ENCODE measurements at regions not wholly inside any gene's neighbourhood (a gene's known extent, or its start where the extent isn't known, plus 50 kb on each side); places are given as distances from the start of the nearest gene placed in this dataset.
"Not testable (repeated sequence)": the region's sequence is repeated elsewhere in the genome, so short reads cannot be mapped to it uniquely, and the experiment has no call there.

- no peak for DNase-seq
- H3K4me3 ChIP-seq (replicated peaks in 1 of 3): no peak overlapping the region
- no peak overlapping the region for H3K27ac ChIP-seq
- intact Hi-C loops (cut with DNase I): no loop called here
- H3K9me3 ChIP-seq: no peaks in the 10 kb centered on the region
- WGBS, 2 donors: 67% methylated on average over 4 of the region's 4 CpGs
- TF ChIP-seq POLR2A (IDR thresholded peaks at IDR 0.05) (no peak), CTCF (IDR thresholded peaks at IDR 0.05) (no peak)
- no peaks in the 10 kb centered on the region for H3K27me3 ChIP-seq
- H3K36me3 ChIP-seq: no peaks in the 10 kb centered on the region
- H3K4me1 ChIP-seq: no peaks in the 10 kb centered on the region
These were observed 261.3 kb upstream of the CHRM3 start for GRCh38 chr1:239125027-239125426.

- intact Hi-C loops (cut with DNase I): no loop called here
- WGBS, 2 donors: 73 to 82% methylated on average over 4 of the region's 4 CpGs
- H3K4me1 ChIP-seq: no peaks in the 10 kb centered on the region
These were observed 263.1 kb upstream of the CHRM3 start for GRCh38 chr1:239123260-239123659.

GRCh38 chr1:239112101-239112935 is 274.1 kb upstream of the CHRM3 start:
- WGBS, 2 donors: 72 to 77% methylated on average over 5 of the region's 5 CpGs
- DNase-seq: no peak

More at GRCh38 chr1:239123260-239123659, 263.1 kb upstream of the CHRM3 start:
- TF ChIP-seq CTCF (IDR thresholded peaks at IDR 0.05) (no peak), POLR2A (IDR thresholded peaks at IDR 0.05) (no peak)
- H3K9me3 ChIP-seq: no peaks in the 10 kb centered on the region
- no peaks in the 10 kb centered on the region for H3K27me3 ChIP-seq
- H3K36me3 ChIP-seq: no peaks in the 10 kb centered on the region
- H3K4me3 ChIP-seq (replicated peaks in 1 of 3): no peak overlapping the region
- no peak overlapping the region for H3K27ac ChIP-seq
- no peak for DNase-seq

DNA sequence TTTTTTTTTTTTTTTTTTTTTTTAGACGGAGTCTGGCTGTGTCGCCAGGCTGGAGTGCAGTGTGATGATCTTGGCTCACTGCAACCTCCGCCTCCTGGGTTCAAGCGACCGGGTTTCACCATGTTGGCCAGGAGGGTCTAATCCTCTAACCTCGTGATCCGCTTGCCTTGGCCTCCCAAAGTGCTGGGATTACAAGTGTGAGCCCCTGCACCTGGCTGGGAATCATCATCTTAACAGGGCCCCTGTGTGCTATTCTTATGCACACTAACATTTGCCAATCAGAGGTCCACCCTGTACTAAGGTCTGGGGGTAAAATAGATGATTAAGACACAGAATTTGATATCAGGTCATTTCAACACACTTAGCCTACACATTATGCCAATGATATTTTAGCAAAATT is 278.7 kb upstream of the CHRM3 start:
- Histone ChIP-seq H3K36me3 (no peaks in the 10 kb centered on the region), H3K9me3 (no peaks in the 10 kb centered on the region), H3K27me3 (no peaks in the 10 kb centered on the region), H3K27ac (no peak overlapping the region), H3K4me1 (no peaks in the 10 kb centered on the region), H3K4me3 (replicated peaks in 1 of 3) (no peak overlapping the region)
- TF ChIP-seq CTCF (IDR thresholded peaks at IDR 0.05) (no peak), POLR2A (IDR thresholded peaks at IDR 0.05) (no peak)
- 69 to 85% methylated on average over 7 of the region's 7 CpGs for WGBS, 2 donors
- intact Hi-C loops (cut with DNase I): no loop called here
- no peak for DNase-seq

More at GRCh38 chr1:239112101-239112935, 274.1 kb upstream of the CHRM3 start:
- no peak overlapping the region for H3K27ac ChIP-seq
- no peaks in the 10 kb centered on the region for H3K4me1 ChIP-seq
- H3K27me3 ChIP-seq: no peaks in the 10 kb centered on the region
- TF ChIP-seq POLR2A (IDR thresholded peaks at IDR 0.05) (no peak), CTCF (IDR thresholded peaks at IDR 0.05) (no peak)
- H3K4me3 ChIP-seq (replicated peaks in 1 of 3): no peak overlapping the region
- H3K9me3 ChIP-seq: no peaks in the 10 kb centered on the region
- intact Hi-C loops (cut with DNase I): no loop called here
- H3K36me3 ChIP-seq: no peaks in the 10 kb centered on the region

GRCh38 chr1:239106689-239107088 is 279.7 kb upstream of the CHRM3 start:
- DNase-seq; H3K27ac ChIP-seq; H3K4me3 ChIP-seq (replicated peaks in 1 of 3); H3K36me3 ChIP-seq; H3K4me1 ChIP-seq; intact Hi-C loops (cut with DNase I); H3K9me3 ChIP-seq; H3K27me3 ChIP-seq: not testable (repeated sequence)
- WGBS, 2 donors: 75 to 77% methylated on average over 7 of the region's 7 CpGs
